ENCODE measurements at regions not wholly inside any gene's neighbourhood (a gene's known extent, or its start where the extent isn't known, plus 50 kb on each side); places are given as distances from the start of the nearest gene placed in this dataset.

DNA sequence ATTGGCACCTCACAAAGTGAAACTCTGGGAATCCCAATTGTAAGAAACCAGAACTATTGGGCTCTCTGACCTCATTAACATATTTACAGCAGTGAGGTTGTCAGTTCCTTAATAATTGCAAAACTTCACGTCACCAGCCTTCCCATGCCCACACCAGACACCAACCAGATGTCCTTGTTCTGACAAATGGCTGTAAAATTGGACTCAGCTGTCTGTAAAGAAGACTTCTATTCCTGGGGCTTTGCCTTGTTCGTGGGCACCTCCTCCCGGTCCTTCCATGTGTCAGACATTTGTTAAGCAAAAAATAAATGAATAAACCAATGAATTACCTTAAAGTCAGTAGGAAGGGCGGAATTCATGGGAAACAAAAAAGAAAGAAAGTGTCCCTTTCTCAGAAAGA lies 284.3 kb upstream of the CDH11 start:
- Histone ChIP-seq H3K27me3 (ENCODE audit: control insufficient read depth, insufficient read depth, low read length) (no peaks in the 10 kb centered on the region), H3K4me3 (ENCODE audit: low read depth, low read length) (no peak overlapping the region), H3K36me3 (ENCODE audit: control insufficient read depth, insufficient read depth, low read length) (no peaks in the 10 kb centered on the region)
- TF ChIP-seq CTCF (IDR thresholded peaks at IDR 0.05; ENCODE audit: insufficient read depth, low read depth, low read length): no peak
- ChIA-PET CTCF (no interaction called here), POLR2A (no interaction called here)
- DNase-seq (ENCODE audit: low read depth): no peak

GRCh38 chr16:65394281-65394680 lies 272.4 kb upstream of the CDH11 start:
- CTCF ChIA-PET: no interaction called here
- POLR2A ChIA-PET: no interaction called here
- Histone ChIP-seq H3K4me3 (ENCODE audit: low read depth, low read length) (no peak overlapping the region), H3K27me3 (ENCODE audit: control insufficient read depth, insufficient read depth, low read length) (no peaks in the 10 kb centered on the region), H3K36me3 (ENCODE audit: control insufficient read depth, insufficient read depth, low read length) (no peaks in the 10 kb centered on the region)
- no peak for TF ChIP-seq CTCF (IDR thresholded peaks at IDR 0.05; ENCODE audit: insufficient read depth, low read depth, low read length)
- no peak for DNase-seq (ENCODE audit: low read depth)

GRCh38 chr16:65392806-65393565 lies 271.1 kb upstream of the CDH11 start:
- ChIA-PET CTCF (no interaction called here), POLR2A (interaction anchor here (0.6 kb wide), 1 partner anchor 422 kb away, joined by 3 read pairs; no protein-coding TSS in a partner anchor)
- TF ChIP-seq CTCF (IDR thresholded peaks at IDR 0.05; ENCODE audit: insufficient read depth, low read depth, low read length): no peak
- Histone ChIP-seq H3K4me3 (ENCODE audit: low read depth, low read length) (no peak overlapping the region), H3K27me3 (ENCODE audit: control insufficient read depth, insufficient read depth, low read length) (no peaks in the 10 kb centered on the region), H3K36me3 (ENCODE audit: control insufficient read depth, insufficient read depth, low read length) (no peaks in the 10 kb centered on the region)
- DNase-seq (ENCODE audit: low read depth): no peak

DNA sequence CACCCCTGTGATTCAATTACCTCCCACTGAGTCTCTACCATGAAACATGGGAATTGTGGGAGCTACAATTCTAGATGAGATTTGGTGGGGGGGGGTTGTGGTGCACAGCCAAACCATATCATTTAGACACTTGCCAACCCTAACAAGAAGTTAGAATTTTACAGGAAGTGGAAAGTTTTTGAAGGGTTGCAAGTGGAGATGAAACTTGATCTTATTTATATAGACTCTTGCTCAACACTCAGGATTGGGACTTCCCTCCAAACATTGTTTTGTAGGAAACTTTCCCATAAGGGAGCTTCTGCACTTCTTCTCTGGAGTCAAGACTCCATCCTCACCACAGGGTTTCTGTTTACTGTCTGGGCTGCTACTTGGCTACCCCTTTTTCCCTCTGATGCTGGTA lies 266.7 kb upstream of the CDH11 start:
- no peak for TF ChIP-seq CTCF (IDR thresholded peaks at IDR 0.05; ENCODE audit: insufficient read depth, low read depth, low read length)
- CTCF ChIA-PET: interaction anchor here (0.6 to 1.4 kb wide), 2 partner anchors 9 to 76 kb away, joined by 3 to 4 read pairs; no protein-coding TSS in a partner anchor
- no peaks in the 10 kb centered on the region for H3K27me3 ChIP-seq (ENCODE audit: control insufficient read depth, insufficient read depth, low read length)
- no peak for DNase-seq (ENCODE audit: low read depth)
- H3K36me3 ChIP-seq (ENCODE audit: control insufficient read depth, insufficient read depth, low read length): no peaks in the 10 kb centered on the region
- POLR2A ChIA-PET: no interaction called here
- no peak overlapping the region for H3K4me3 ChIP-seq (ENCODE audit: low read depth, low read length)

DNA sequence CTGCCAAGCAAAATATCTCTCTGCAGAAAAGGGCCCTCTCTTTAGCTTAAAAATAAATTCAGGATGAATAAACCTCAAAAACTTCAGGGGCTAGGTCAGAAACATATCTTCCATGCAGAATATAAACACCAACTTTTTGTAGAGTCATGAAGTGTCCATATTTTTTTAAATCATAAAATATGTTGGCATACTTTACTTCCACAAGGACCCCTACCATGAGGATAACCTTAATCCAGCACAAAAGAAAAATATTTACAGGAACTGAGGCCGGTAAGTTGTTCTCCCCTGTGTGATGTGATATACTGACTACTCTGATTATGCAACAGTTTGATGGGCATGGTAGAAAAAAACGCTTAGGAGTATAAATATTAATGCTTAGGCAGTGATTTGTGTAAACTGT lies 264.8 kb upstream of the CDH11 start:
- CTCF ChIA-PET: no interaction called here
- Histone ChIP-seq H3K27me3 (ENCODE audit: control insufficient read depth, insufficient read depth, low read length) (no peaks in the 10 kb centered on the region), H3K36me3 (ENCODE audit: control insufficient read depth, insufficient read depth, low read length) (no peaks in the 10 kb centered on the region), H3K4me3 (ENCODE audit: low read depth, low read length) (no peak overlapping the region)
- DNase-seq (ENCODE audit: low read depth): no peak
- POLR2A ChIA-PET: no interaction called here
- no peak for TF ChIP-seq CTCF (IDR thresholded peaks at IDR 0.05; ENCODE audit: insufficient read depth, low read depth, low read length)
